IPS-18a (cell line): ENCODE measurements at regions not wholly inside any gene's neighbourhood (a gene's known extent, or its start where the extent isn't known, plus 50 kb on each side); places are given as distances from the start of the nearest gene placed in this dataset.
"Not testable (repeated sequence)": the region's sequence is repeated elsewhere in the genome, so short reads cannot be mapped to it uniquely, and the experiment has no call there.

ENCODE experiments used
- H3K27ac ChIP-seq: one replicate; pipeline ENCODE4 v1.5.1; 2013; ENCODE audit warnings: low read length
- H3K27me3 ChIP-seq: one replicate; pipeline ENCODE4 v1.6.1; 2013; ENCODE audit warnings: mild to moderate bottlenecking, low read length; ENCODE audit not compliant: control insufficient read depth, insufficient read depth
- H3K36me3 ChIP-seq: one replicate; pipeline ENCODE4 v1.6.1; 2013; ENCODE audit warnings: low read depth, low read length; ENCODE audit not compliant: control insufficient read depth
- H3K4me1 ChIP-seq: one replicate; pipeline ENCODE4 v1.6.1; 2013; ENCODE audit warnings: low read depth, low read length; ENCODE audit not compliant: control insufficient read depth
- H3K4me3 ChIP-seq: one replicate; pipeline ENCODE4 v1.5.1; 2013; ENCODE audit warnings: low read length
- H3K9ac ChIP-seq: one replicate; pipeline ENCODE4 v1.6.1; 2013; ENCODE audit warnings: mild to moderate bottlenecking, low read length, moderate library complexity
- H3K9me3 ChIP-seq: one replicate; pipeline ENCODE4 v1.6.1; 2013; ENCODE audit warnings: low read depth, low read length; ENCODE audit not compliant: control insufficient read depth

- no peak overlapping the region for H3K9ac ChIP-seq
- no peaks in the 10 kb centered on the region for H3K36me3 ChIP-seq
- H3K4me3 ChIP-seq = no peak overlapping the region
- no peak overlapping the region for H3K27ac ChIP-seq
- no peaks in the 10 kb centered on the region for H3K27me3 ChIP-seq
- no peaks in the 10 kb centered on the region for H3K9me3 ChIP-seq
- peaks cover 40% of the 10 kb centered on the region for H3K4me1 ChIP-seq
Observed at GRCh38 chr4:123598331-123598730, 201.7 kb downstream of the SPRY1 start.

- Histone ChIP-seq H3K27ac (no peak overlapping the region), H3K27me3 (no peaks in the 10 kb centered on the region), H3K4me3 (no peak overlapping the region), H3K36me3 (no peaks in the 10 kb centered on the region), H3K9me3 (no peaks in the 10 kb centered on the region), H3K9ac (peak overlapping the region; percentile 55), H3K4me1 (peaks cover 40% of the 10 kb centered on the region)
Observed at GRCh38 chr4:123599061-123599919, 202.7 kb downstream of the SPRY1 start.

DNA sequence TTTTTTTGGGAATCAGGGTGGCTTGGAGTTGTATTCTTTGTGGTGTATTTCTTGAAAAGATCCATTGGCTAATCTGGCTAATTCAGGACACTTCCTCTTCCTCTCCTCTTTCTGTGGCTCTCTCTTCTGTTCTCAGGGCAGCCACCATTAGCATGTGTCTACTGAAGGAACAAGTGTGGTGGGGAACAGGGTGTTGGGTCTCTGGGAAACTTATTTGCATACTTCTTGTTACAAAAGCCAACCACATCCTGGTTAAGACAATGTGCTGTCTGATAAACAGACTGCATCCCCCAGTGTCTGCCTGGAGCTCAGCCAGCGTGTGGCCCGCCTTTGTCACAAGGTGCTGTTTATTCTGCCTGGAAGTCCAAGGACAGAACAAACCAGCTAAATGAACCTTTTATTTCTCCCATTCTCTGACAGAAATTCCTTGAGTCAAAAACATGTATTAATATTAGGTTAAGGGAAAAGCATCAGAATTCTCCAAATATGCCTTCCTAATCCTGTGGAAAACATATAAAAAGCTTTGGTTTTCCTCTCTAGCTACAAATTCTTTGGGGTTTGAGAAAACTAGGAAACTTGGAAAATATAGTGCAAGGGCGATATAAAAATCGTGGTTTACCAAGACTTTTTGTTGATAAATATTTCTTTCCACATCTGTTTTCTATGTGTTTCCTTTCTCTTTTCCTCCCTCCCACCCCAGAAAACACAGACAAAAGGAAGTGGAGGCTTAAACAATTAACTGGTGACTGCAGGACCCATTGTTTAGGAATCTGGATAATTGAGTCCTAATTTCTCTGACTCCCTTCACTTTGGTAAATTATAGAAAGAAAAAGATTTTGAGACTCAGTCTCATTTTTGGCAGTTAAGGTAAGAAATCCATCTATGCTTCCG lies 203.6 kb downstream of the SPRY1 start:
- Histone ChIP-seq H3K4me3 (peak overlapping the region; percentile 31), H3K9me3 (no peaks in the 10 kb centered on the region), H3K27ac (peak overlapping the region; percentile 54), H3K9ac (peak overlapping the region; percentile 55), H3K4me1 (peaks cover 40% of the 10 kb centered on the region), H3K36me3 (no peaks in the 10 kb centered on the region), H3K27me3 (no peaks in the 10 kb centered on the region)

DNA sequence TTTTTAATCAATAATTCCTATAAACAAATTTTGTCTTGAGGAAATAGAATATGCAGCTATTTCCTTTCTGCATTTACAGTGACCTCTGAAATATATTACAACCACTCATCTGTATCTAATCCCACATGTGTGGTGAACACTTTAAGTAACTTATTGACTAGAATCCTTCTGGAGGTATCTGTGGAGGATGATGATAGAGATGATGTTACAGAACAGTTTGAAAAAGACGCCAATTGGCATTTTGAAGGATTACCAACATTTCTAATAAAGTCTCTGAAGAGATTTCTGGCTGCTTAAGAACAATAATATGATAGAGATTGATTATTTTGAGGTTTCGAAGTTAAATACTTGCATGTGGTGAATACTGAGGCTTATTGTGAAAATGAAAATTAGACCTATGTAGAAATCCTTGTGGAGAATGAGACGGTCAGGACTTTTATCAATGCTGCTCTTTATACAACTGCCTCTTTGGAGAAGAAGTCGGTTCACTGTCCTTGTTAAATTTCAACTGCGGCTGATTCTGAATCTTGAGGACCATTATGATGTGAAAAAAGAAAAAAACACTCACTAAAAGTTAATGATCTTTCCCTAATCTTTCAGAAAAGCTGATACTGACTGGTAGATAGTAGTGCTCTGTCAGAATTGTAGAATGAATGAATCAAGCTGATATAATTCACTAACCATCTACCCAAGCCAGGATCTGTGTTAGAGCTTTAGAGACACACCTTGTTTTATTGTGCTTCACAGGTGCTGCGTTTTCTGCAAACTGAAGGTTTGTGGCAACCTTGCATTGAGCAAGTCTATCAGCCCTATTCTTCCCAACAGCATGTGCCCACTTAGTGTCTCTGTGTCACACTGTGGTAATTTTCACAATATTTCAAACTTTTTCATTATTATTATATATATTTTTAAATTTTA lies 204.7 kb downstream of the SPRY1 start:
- no peak overlapping the region for H3K27ac ChIP-seq
- H3K9ac ChIP-seq = peak overlapping the region; percentile 7
- peaks cover 40% of the 10 kb centered on the region for H3K4me1 ChIP-seq
- no peaks in the 10 kb centered on the region for H3K27me3 ChIP-seq
- no peaks in the 10 kb centered on the region for H3K36me3 ChIP-seq
- H3K4me3 ChIP-seq = no peak overlapping the region
- H3K9me3 ChIP-seq = no peaks in the 10 kb centered on the region

- Histone ChIP-seq H3K27ac (no peak overlapping the region), H3K9me3 (no peaks in the 10 kb centered on the region), H3K9ac (no peak overlapping the region), H3K4me3 (no peak overlapping the region), H3K4me1 (peaks cover 40% of the 10 kb centered on the region), H3K36me3 (no peaks in the 10 kb centered on the region), H3K27me3 (no peaks in the 10 kb centered on the region)
Observed at GRCh38 chr4:123602007-123602406, 205.4 kb downstream of the SPRY1 start.

DNA sequence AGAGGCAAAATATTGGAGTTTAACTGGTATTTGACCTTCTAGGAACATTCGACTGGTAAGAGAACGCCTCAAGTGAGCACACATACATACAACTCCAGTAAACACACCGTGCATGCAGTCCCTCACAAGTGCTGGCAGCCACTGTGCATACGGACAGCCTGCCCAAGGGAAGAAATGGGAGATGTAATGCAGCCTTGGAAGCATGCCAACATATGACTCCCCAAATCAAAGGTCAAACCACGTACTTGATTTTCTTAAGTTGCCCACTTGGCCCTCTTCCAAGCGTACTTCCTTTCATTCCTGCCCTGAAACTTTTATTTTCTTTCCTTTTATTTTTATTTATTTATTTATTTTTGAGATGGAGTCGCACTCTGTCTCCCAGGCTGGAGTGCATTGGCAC lies 206.6 kb downstream of the SPRY1 start:
- no peaks in the 10 kb centered on the region for H3K9me3 ChIP-seq
- H3K36me3 ChIP-seq = no peaks in the 10 kb centered on the region
- no peaks in the 10 kb centered on the region for H3K27me3 ChIP-seq
- no peak overlapping the region for H3K4me3 ChIP-seq
- H3K27ac ChIP-seq = no peak overlapping the region
- no peak overlapping the region for H3K9ac ChIP-seq
- H3K4me1 ChIP-seq = peaks cover 33% of the 10 kb centered on the region

GRCh38 chr4:123605797-123606196 lies 209.2 kb downstream of the SPRY1 start:
- not testable (repeated sequence) for H3K4me1 ChIP-seq, H3K36me3 ChIP-seq, H3K4me3 ChIP-seq, H3K27me3 ChIP-seq, H3K9me3 ChIP-seq, H3K9ac ChIP-seq, H3K27ac ChIP-seq

DNA sequence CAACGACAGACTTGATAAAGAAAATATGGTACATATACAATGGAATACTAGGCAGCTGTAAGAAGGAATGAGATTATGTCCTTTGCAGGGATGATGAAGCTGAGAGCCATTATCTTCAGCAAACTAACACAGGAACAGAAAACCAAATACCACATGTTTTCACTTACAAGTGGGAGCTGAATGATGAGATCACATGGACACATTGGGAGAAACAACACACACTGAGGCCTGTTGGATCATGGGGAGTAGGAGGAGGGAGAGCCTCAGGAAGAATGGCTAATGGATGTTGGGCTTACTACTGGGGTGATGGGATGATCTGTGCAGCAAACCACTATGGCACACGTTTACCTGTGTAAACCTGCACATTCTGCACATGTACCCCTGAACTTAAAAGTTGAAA lies 209.7 kb downstream of the SPRY1 start:
- no peak overlapping the region for H3K9ac ChIP-seq
- no peak overlapping the region for H3K27ac ChIP-seq
- H3K27me3 ChIP-seq = no peaks in the 10 kb centered on the region
- H3K9me3 ChIP-seq = no peaks in the 10 kb centered on the region
- H3K4me3 ChIP-seq = no peak overlapping the region
- H3K4me1 ChIP-seq = peaks cover 1% of the 10 kb centered on the region
- no peaks in the 10 kb centered on the region for H3K36me3 ChIP-seq

DNA sequence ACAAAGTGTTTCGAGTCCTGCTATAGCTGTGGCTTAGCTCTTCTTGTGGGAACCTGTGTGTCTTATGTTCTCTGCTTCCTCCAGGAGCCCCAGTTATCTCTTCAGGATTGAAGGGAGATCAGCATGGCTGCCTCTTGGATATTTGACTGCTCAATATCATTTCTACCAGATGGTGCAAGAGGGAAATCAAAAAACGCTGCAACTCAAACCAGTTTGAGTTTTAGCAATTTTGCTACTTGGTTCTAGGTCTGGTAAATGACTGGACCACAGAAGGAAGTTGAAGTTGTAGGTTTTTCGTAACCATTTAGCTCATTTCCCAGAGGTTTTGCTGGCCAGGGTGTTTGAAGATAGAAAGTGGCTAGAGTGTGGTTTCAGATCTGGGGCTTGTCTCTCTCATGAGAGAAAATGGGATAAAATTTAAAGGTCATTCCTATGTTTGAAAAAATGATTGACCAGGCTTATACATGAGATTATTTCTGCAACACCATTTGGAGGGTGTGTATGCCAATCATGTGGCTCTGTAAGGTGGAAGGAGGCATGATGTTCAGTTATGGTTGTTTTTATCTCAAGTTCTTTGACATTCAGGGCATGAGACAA lies 210.4 kb downstream of the SPRY1 start:
- Histone ChIP-seq H3K9me3 (no peaks in the 10 kb centered on the region), H3K4me1 (no peaks in the 10 kb centered on the region), H3K27me3 (no peaks in the 10 kb centered on the region), H3K27ac (no peak overlapping the region), H3K4me3 (no peak overlapping the region), H3K9ac (no peak overlapping the region), H3K36me3 (no peaks in the 10 kb centered on the region)

- no peaks in the 10 kb centered on the region for H3K36me3 ChIP-seq
- H3K9ac ChIP-seq = no peak overlapping the region
- H3K27me3 ChIP-seq = no peaks in the 10 kb centered on the region
- no peak overlapping the region for H3K4me3 ChIP-seq
- no peak overlapping the region for H3K27ac ChIP-seq
- no peaks in the 10 kb centered on the region for H3K9me3 ChIP-seq
- H3K4me1 ChIP-seq = no peaks in the 10 kb centered on the region
Observed at GRCh38 chr4:123609829-123610228, 213.2 kb downstream of the SPRY1 start.
